Superior temporal gyrus (tissue), 1 donor: ENCODE measurements at regions not wholly inside any gene's neighbourhood (a gene's known extent, or its start where the extent isn't known, plus 50 kb on each side); places are given as distances from the start of the nearest gene placed in this dataset.

Experiments used
- DNase-seq: peaks from one replicate; pipeline ENCODE4 v3.0.0-alpha.2; 2016; ENCODE audit errors: extremely low spot score

DNA sequence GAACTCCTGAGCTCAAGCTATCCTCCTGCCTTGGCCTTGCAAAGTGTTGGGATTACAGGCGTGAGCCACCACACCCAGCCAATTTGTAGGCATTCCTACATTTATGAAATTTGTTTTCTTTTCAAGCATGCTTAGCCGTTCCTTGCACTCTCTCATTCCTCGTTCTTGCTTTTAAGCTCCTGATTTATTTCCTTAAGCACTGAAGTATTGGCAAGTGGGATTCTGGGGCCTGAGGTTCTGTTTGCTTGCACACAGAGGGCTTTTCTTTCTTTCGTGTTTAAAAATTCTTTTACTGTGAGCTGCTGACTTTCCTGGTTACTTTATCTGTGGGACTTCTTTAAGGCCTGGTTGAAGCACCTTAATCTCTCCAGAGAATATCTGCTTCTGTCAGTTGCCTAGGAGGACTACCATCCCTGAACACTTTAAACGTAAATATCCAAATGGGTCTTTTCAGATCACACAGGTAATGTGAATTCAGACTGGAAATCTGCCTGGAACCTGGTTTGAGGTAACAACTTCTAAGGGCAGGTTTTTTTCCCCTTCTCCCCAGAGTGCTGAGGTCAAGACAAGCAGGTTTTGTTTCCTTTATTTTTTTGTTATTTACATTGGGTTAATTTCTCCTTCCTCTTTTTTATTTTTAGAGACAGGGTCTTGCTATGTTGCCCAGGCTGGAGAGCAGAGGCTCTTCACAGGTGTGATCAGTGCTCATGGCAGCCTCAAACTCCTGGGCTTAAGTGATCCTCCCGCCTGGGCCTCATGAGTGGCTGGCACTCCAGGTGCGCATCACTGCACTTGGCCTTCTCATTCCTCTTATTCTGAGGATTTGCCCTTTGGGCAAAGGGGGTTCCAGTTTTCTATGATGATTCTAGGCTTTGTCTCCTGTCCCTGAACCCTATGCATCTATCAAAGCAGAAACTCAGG is 102.9 kb downstream of the PFKFB3 start:
- no peak for DNase-seq

DNA sequence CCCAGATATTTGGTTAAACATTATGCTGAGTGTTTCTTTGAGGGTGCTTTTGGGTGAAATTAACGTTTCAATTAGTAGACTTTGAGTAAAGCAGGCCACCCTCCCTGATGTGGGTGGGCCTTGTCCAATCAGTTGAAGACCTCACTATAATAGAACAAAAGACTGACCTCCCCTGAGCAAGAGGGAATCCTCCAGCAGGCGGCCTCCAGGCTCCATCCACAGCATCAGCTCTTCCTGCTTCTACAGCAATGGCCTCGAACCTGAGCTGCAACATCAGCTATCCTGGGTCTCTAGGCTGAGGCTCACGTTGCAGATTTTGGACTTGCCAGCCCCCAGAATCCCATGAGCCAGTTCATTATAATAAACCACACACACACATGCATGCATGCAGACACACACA is 104.2 kb downstream of the PFKFB3 start:
- no peak for DNase-seq

DNA sequence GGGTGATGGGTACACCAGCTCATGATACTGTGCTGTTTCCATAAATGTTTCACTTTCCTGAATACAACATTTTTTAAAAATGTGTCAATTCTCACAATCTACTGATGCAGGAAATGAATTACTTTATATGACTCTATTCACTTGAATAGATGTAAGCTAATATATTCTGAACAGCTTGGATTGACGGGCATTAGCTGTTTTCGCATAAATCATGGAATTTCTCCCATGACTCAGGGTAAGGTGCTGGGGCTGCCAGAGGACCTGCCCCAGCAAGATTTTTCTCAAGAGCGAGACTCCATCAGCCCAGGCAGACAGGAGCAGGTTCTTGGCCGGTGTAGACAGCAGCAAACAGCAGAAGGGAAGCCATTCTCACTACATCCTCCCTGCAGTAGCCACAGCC is 107.1 kb downstream of the PFKFB3 start:
- DNase-seq = no peak

DNA sequence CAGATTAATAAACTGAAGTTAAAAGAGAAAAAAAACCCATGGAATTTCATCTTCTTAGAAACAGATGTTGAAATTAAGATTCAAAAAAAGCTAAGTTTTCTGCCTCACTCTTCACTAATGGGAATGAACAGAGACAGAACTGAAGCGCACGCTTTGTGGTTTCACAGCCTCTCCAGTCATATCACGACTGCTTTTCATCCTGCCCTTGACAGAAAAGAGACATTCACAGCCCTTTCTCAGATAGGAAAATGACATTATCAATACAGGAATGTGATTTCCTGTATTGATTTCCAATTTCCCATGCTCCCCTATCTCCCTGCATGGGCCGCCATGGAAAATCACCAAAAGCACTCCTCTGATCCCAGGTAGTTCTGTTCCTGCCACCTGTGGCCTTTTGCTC is 108.2 kb downstream of the PFKFB3 start:
- no peak for DNase-seq

DNA sequence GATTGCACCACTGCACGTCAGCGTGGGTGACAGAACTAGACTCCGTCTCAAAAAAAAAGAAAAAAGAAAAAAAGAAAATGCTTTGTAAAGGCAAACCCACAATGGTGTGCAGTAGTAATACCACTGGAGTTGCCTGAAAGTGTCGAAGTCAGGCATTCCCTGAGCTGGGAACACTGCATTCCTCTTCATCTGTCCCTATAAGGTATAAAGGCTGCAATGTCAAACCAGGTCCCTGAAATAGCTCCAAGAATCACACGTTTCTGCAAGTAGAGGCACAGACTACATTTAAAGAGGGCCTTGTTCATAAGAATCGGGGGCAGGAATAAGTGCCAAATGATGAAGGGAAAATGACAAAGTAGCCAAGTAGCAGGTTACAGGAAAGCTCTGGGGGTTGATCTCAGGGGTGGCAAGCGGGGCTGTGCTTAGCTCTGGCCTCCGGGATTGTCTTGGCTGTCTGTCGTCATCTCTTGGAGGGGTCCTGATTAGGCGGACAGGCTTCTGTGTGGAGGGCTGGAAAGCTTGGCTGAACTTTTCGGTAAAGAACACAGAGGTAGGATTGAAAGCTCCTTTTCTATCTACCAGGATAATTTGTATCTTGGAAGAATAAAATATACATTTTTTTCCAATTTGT is 109.1 kb downstream of the PFKFB3 start:
- DNase-seq = no peak

DNA sequence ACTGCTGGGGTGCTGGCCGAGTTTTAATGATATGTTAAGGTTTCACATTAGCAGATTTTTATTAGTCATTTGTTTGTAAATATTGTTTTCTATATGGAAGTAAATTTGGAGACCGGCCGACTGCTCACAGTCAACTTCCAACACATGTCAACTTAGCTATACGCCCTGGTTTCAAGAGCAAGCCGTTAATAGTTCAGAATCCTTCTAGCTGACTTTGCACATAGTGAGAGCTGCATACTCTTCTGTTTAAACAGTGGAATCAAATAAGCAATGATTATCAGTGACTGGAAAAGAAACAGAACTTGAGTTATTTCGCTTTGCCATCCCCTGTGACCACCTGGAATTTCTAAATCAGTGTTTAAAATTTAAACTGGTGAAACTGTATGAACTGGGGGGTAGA is 109.9 kb downstream of the PFKFB3 start:
- no peak for DNase-seq

DNA sequence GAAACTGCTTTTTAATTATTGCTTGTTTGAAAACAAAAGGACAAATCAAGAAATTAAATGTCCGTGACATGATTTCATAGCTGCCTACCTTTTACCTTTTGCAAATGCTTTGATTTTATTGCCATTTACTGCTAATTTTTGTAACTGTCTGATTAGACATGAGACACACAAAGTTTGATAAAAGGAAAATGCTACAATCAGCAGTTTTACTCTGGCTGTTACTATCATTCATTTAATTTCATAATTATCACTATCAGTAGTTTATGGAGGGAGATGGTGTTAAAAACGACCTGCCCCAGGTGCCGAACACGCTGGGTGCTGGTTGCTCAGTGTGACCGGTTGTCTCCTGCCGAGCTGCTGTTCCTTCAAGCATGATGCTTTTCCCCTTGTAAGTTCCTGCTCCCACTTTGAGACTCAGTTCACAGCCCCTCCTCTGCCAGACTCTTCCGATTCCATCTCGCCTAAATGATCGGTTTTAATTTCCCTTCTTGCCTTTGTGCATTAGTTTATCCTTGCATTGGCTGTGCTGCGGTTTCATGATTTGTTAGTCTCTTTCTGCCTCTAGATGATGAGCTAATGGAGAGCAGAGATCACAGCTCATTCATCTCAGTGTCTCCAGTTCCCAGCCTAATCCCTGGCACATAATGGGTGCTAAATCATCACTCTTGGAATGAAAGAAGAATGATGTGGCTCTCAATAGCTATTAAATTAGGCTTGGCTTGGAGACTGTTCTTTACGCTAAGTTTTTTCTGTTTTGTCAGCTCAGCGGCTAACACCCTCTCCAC is 110.6 kb downstream of the PFKFB3 start:
- DNase-seq = no peak

DNA sequence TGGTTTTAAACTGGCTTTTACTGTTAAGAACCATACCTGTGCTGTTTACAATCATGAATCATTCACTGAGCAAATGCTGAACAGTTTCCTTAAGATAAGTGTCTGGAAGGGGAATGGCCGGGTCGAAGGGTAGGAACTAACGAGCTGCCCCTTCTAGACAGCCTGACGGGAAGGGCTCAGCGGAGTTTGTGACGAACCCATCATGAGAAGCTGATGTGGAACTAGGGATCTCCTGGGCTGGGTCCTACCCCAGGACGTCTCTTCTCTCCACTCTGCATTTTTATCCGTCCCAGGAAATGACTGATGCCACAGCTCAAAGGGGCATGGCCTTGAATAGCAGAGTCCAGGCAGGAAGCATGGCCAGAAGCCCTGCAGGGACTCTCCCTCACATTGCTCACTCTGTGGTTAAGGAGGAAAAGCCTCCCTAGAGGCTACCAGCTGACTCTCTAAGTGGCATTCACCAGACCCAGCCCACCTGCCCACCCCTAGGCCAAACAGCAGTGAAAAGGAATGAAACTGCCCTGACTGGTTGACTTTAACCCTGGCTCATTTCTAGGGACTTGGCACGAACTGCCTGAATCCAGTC is 112.0 kb downstream of the PFKFB3 start:
- no peak for DNase-seq

DNA sequence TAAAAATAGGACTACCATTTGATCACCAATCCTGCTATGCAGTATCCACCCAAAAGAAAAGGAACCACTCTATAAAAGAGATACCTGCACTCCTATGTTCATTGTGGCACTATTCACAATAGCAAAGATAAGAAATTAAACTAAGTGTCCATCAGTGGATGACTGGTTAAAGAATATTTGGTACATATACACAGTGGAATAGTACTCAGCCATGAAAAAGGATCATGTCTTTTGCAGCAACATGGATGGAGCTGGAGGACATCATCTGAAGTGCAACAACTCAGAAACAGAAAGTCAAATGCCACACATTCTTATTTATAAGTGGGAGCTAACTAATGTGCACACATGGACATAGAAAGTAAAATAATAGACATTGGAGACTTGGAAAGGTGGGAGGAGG is 116.4 kb downstream of the PFKFB3 start:
- no peak for DNase-seq

DNA sequence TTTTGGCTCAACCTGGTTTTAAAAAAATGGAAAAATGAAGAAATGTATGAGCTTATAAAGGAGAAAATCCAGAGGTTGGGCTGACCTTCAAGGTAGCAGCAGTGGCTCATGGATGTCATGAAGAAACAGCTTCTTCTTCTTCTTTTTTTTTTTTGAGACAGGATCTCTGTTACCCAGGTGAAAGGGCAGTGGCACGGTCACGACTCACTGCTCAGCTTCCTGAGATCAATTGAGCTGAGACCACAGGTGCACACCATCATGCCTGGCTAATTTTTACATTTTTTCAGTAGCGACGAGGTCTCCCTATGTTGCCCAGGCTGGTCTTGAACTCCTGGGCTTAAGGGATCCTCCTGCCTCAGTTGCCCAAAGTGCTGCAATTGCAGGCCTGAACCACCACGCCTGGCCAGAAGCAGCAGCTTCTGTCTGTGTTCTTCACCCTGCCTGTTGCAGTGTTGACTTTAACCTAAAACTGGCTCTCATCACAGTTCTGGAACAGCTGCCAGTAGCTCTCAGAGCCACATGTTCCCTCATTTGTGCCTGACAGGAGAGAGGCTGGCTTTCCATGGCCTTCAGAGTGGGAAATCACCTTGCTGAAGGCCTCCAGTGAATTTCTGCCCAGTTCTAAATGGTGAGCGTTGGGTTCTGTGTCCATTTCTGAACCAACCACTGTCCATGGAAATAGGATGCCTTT is 117.7 kb downstream of the PFKFB3 start:
- DNase-seq = no peak

DNA sequence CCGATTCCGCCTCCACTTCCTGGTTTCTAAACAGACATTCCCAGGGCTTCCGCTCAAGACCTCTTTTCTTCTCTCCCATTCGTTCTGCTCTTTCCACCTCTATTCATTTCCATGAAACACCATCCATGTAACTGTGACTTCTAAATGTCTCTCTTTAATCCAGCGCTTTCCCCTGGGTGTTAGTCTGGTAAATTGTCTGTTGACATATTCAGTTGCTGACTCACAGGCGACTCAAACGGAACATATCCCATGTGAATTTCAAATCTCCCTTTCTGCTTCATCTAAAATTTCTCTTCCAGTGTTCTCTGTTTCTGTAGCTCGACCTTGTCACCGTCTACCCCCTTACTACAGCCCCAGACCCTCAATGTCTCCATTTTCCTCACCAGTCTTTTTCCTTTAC is 119.1 kb downstream of the PFKFB3 start:
- DNase-seq = no peak

DNA sequence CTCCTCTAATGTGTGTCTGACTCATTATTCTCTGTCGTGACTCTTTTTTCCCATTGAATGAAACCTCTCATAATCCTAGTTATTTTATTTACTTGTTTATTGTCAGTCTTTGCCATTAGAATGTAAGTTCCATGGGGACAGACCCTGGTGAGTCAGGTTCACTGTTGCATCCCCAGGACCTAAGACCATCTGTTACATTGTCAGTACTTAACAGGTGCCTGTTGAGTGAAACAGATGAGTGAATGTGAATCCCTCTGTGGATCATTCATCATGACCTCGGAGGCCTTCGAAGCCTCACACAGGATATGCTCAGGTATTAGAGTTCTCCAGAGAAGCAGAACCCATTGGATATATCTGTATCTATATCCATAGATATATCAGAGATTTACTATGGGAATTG is 120.1 kb downstream of the PFKFB3 start:
- no peak for DNase-seq

DNA sequence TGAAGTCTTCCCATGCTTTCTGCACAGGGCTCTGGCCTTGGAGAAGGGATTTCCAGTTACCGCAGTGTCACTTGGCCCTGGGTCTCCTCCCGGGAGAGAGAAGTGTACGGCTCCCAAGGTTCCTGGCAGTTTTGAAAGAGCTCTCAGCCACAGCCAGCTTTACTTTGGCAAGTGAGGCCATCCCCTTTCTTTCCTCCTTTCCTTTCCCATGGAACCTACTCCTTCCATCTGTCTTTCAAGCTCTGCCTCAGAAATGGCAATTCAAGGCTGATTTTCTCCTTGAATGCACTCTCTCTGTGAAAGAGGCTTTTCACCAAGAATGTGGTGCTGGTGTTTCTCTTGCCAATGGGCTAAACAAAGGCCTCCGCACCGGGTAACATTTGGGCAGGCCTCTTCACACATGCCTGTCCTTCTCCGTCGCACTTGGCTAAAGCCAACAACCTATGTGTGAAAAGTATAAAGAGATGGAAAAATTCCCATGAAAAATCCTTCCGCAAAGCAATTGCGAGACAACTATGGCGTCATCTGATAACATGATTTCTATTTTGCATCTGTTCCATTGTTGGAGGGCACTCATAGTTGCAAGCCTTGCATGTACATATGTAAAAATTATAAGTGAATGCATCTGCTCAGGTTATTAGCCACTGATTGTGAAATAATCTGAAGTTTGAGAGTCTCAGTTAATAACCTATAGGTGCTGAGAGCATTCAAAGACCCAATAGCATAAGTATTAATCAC is 125.4 kb downstream of the PFKFB3 start:
- DNase-seq = peak; percentile 57

DNA sequence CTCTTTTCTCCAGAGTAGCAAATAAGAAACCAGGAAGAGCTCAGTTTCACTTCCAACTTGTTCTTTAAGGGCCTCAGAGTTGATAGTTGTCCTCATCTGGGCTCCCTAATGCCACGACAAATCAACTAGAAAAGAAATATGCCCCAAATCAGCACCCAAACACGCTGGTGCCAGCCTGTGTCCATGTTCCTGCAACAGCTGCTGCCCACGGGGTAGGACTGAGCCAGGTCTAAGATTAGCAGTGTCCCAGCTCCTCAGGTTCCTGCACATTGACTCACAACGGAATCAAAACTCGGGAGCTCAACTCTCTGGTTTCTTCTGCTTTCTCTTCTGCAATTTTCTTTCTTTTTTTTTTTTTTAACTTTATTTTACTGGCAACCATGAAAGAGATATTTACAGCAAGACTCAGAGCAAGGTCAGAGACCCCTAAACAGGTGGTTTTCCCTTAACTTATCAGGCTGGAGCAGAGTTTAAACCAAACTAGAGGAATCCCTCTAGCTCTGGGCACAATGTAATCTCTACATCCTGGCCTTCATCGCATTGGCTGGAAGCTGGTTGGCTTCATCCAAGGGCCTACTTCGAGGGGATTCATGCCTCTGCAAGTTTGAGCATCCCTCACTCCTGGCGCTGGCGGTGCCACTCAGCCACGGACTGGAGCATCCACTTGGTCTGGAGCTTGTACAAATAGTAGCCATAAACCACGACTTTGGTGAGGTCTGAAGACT is 126.1 kb downstream of the PFKFB3 start:
- no peak for DNase-seq

DNA sequence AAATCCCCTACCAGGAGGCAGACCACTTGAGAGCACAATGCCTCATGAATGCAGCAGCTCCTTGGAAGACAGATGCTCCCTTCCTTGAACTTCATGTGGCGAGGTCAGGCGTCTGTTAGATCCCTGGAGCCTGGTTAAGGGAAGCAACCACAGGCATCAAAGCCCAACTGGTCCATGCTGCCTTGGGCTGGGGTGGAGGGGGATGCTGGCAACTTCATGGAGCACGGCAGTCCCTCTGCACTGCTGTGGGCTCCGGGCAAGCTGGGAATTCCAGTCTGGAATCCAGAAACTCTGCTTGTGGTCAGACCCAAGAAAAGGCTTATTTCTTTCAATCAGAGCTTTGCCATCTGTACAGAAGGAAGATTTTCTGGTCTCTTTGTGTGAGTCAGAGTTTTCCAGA is 130.4 kb downstream of the PFKFB3 start:
- no peak for DNase-seq

DNA sequence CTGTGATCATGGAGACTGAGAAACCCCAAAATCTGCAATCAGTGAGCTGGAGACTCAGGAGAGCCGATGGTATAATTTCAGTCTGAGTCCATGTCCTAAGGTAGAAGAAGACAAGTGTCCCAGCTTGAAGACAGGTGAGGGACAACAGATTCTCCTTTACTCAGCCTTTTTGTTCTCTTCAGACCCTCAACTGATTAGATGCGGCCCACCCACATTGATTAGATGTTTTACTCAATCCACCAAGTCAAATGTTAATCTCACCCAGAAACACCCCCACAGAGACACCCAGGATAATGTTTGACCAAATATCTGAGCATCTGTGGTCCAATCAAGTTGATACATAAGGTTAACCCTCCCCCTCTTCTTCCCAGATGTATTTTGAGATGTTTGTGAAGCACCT is 131.2 kb downstream of the PFKFB3 start:
- no peak for DNase-seq

DNA sequence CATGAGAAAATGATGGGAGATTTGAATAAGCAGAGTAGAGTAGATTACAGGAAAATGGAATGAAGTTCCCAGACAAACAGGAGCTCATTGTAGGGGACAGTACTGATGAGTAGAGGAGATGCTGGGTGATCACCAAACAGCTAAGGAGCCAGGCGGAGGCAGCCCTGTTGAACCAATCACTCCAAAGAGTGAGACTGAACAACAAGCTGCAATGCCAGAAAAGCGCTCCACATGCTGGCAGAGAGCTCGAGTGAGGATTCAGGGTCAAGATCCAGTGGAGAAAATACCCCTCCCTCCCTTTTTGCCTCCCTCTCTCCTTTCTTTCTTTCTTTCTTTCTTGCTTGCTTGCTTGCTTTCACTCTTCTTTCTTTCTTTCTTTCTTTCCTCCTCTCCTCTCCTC is 133.3 kb downstream of the PFKFB3 start:
- DNase-seq = no peak

DNA sequence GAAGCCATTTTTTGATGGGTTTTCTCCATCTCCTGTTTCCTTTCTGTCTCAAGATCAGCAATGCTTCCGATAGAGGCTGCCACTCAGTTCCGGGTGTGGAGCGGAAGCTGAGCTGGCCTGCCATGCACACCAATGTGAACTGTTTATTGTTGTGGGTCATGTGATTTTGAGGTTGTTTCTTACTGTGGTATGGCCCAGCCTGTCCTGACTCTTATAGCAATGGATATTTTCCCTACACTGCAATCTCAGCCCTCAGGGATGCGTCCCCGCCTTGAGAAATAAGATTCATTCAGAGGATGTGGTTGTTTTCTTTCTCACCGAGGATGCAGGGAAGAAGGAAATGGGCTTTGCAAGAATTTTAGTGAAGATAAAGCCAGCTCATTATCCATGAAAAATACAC is 134.7 kb downstream of the PFKFB3 start:
- DNase-seq = no peak

DNA sequence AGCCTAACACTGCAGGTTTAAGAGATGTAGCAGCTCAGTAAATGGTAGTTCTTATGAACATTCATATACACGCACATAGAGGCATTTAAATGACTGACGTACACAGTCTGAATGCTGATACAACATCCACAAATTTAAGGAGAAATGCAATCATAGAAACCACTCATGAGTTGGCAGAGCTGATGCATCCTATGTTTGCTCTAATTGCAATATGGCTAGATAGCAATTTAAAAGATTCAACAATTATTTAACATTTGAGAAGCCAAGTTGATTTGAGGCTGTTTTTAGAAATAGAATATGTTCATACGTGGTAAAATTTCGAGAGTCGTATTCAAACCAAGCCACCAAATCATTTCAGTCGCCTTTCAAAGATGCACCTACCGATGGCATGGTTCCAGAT is 135.6 kb downstream of the PFKFB3 start:
- no peak for DNase-seq

DNA sequence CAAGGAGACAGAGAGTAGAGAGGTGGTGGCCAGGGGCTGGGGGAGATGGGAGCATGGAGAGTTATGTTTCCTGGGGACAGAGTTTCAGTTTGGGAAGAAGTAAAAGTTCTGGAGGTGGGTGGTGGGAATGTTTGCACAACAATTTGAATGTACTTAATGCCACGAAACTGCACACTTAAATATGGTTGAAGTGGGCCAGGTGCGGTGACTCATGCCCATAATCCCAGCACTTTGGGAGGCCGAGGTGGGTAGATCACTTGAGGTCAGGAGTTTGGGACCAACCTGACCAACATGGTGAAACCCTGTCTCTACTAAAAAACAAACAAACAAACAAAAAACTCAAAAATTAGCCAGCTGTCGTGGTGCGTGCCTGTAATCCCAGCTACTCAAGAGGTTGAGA is 137.2 kb downstream of the PFKFB3 start:
- no peak for DNase-seq
